ENCODE measurements at regions not wholly inside any gene's neighbourhood (a gene's known extent, or its start where the extent isn't known, plus 50 kb on each side); places are given as distances from the start of the nearest gene placed in this dataset.
A peak's percentile ranks its signal among the peaks of the same experiment; 100 is the strongest.
"Not testable (repeated sequence)": the region's sequence is repeated elsewhere in the genome, so short reads cannot be mapped to it uniquely, and the experiment has no call there.

DNA sequence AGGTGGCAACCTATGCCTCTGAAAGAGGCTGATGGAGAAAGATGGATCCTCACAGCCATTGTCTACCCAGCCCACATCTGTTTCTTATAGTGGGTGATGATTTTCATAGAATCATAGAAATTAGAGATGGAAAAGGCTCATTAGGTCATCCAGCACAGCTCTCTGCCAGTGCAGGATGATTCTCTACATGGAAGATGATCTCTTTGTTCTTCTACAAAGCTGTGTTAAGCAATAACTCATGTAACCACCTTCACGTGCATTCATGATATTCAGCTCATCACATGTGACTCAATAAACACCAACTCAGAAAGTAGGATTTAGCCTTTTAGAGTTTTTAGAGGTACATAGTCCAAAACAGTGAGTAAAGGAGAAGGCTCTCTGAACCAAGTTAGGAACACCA is 539.4 kb upstream of the ID2 start:
- DNase-seq = no peak
- peaks cover 6 to 38% (median 13%) of the 10 kb centered on the region in 4 donors for H3K4me1 ChIP-seq
- in situ Hi-C loops (cut with MboI; ENCODE audit: low pct_ligation_motif_present in 1 of 4, low pct_unique_long_range_greater_than_20kb in 1 of 4, low sequenced_read_pairs in 3 of 4) (no loop called here), intact Hi-C loops (cut with DNase I; ENCODE audit: low total_unique reads) (no loop called here)
- no peaks in the 10 kb centered on the region for H3K36me3 ChIP-seq
- H3K27ac ChIP-seq = no peak overlapping the region
- 71% methylated on average over 1 of the region's 1 CpG; no CpG with 5 or more reads in 1 of the 2 donors for WGBS, 2 donors (ENCODE audit: low coverage in 1 of 2)
- no peak overlapping the region for H3K4me3 ChIP-seq
- TF ChIP-seq EP300 (IDR thresholded peaks at IDR 0.05; ENCODE audit: low read depth) = no peak
- TF ChIP-seq POLR2AphosphoS5 (IDR thresholded peaks at IDR 0.05) = no peak
- no peak for TF ChIP-seq POLR2A (IDR thresholded peaks at IDR 0.05)
- TF ChIP-seq, protein P1, sequence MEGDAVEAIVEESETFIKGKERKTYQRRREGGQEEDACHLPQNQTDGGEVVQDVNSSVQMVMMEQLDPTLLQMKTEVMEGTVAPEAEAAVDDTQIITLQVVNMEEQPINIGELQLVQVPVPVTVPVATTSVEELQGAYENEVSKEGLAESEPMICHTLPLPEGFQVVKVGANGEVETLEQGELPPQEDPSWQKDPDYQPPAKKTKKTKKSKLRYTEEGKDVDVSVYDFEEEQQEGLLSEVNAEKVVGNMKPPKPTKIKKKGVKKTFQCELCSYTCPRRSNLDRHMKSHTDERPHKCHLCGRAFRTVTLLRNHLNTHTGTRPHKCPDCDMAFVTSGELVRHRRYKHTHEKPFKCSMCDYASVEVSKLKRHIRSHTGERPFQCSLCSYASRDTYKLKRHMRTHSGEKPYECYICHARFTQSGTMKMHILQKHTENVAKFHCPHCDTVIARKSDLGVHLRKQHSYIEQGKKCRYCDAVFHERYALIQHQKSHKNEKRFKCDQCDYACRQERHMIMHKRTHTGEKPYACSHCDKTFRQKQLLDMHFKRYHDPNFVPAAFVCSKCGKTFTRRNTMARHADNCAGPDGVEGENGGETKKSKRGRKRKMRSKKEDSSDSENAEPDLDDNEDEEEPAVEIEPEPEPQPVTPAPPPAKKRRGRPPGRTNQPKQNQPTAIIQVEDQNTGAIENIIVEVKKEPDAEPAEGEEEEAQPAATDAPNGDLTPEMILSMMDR (IDR thresholded peaks at IDR 0.05) = no peak
- no peaks in the 10 kb centered on the region for H3K27me3 ChIP-seq
- H3K9me3 ChIP-seq = no peaks in the 10 kb centered on the region

- Histone ChIP-seq H3K4me3 (no peak overlapping the region), H3K9me3 (no peaks in the 10 kb centered on the region), H3K4me1 (peaks cover 6 to 44% (median 13%) of the 10 kb centered on the region in 4 donors), H3K27me3 (no peaks in the 10 kb centered on the region), H3K27ac (no peak overlapping the region), H3K36me3 (no peaks in the 10 kb centered on the region)
- intact Hi-C loops (cut with DNase I; ENCODE audit: low total_unique reads) = no loop called here
- TF ChIP-seq EP300 (IDR thresholded peaks at IDR 0.05; ENCODE audit: low read depth) (no peak), POLR2AphosphoS5 (IDR thresholded peaks at IDR 0.05) (no peak), POLR2A (IDR thresholded peaks at IDR 0.05) (no peak)
- TF ChIP-seq, protein P1 (IDR thresholded peaks at IDR 0.05) = no peak
- in situ Hi-C loops (cut with MboI; ENCODE audit: low pct_ligation_motif_present in 1 of 4, low pct_unique_long_range_greater_than_20kb in 1 of 4, low sequenced_read_pairs in 3 of 4) = no loop called here
- no peak for DNase-seq
- 71 to 78% methylated on average over 2 of the region's 2 CpGs for WGBS, 2 donors (ENCODE audit: low coverage in 1 of 2)
Measured at GRCh38 chr2:8144131-8144631, 537.7 kb upstream of the ID2 start.

DNA sequence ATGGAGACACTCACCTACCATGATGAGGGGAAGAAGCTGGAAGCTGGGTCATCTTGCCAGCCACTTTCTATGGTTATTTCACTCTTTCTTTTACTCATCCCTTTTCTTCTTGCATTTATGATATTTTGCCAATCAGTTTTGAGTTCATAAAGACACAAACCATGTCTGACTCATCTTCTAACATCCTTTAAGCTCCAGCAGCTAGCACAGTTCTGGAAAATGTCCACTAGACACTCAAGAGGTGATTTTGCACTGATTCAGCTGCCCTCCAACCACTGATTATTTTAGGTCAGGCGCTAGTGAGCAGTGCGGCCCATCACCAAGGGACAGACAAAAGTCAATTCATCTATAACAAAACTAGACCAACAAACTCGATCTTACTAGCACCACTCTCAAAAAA is 537.1 kb upstream of the ID2 start:
- Histone ChIP-seq H3K4me3 (no peak overlapping the region), H3K9me3 (no peaks in the 10 kb centered on the region), H3K36me3 (no peaks in the 10 kb centered on the region), H3K27me3 (no peaks in the 10 kb centered on the region), H3K27ac (no peak overlapping the region), H3K4me1 (peaks cover 6 to 44% (median 13%) of the 10 kb centered on the region in 4 donors)
- intact Hi-C loops (cut with DNase I; ENCODE audit: low total_unique reads) = no loop called here
- TF ChIP-seq EP300 (IDR thresholded peaks at IDR 0.05; ENCODE audit: low read depth) = no peak
- in situ Hi-C loops (cut with MboI; ENCODE audit: low pct_ligation_motif_present in 1 of 4, low pct_unique_long_range_greater_than_20kb in 1 of 4, low sequenced_read_pairs in 3 of 4) = no loop called here
- DNase-seq = no peak
- 86 to 100% methylated on average over 2 to 3 of the region's 3 CpGs for WGBS, 2 donors (ENCODE audit: low coverage in 1 of 2)

DNA sequence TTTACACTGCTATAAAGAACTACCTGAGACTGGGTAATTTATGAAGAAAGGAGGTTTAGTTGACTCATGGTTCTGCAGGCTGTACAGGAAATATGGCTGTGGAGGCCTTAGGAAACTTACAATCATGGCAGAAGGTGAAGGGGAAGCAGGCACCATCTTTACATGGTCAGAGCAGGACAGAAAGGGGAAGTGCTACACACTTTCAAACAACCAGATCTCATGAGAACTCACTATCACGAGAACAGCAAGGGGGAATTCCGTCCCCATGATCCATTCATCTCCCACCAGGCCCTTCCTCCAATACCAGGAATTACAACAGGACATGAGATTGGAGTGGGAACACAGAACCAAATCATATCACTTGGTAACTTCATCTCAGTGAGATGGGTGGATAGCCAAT is 536.5 kb upstream of the ID2 start:
- peak overlapping the region in 1 of 4 donors; percentile 55 for H3K27ac ChIP-seq
- 76 to 81% methylated on average over 2 of the region's 2 CpGs for WGBS, 2 donors (ENCODE audit: low coverage in 1 of 2)
- H3K4me3 ChIP-seq; intact Hi-C loops (cut with DNase I; ENCODE audit: low total_unique reads); H3K9me3 ChIP-seq; H3K27me3 ChIP-seq; DNase-seq; H3K36me3 ChIP-seq; in situ Hi-C loops (cut with MboI; ENCODE audit: low pct_ligation_motif_present in 1 of 4, low pct_unique_long_range_greater_than_20kb in 1 of 4, low sequenced_read_pairs in 3 of 4): not testable (repeated sequence)
- H3K4me1 ChIP-seq = peaks cover 6 to 43% (median 15%) of the 10 kb centered on the region in 4 donors

DNA sequence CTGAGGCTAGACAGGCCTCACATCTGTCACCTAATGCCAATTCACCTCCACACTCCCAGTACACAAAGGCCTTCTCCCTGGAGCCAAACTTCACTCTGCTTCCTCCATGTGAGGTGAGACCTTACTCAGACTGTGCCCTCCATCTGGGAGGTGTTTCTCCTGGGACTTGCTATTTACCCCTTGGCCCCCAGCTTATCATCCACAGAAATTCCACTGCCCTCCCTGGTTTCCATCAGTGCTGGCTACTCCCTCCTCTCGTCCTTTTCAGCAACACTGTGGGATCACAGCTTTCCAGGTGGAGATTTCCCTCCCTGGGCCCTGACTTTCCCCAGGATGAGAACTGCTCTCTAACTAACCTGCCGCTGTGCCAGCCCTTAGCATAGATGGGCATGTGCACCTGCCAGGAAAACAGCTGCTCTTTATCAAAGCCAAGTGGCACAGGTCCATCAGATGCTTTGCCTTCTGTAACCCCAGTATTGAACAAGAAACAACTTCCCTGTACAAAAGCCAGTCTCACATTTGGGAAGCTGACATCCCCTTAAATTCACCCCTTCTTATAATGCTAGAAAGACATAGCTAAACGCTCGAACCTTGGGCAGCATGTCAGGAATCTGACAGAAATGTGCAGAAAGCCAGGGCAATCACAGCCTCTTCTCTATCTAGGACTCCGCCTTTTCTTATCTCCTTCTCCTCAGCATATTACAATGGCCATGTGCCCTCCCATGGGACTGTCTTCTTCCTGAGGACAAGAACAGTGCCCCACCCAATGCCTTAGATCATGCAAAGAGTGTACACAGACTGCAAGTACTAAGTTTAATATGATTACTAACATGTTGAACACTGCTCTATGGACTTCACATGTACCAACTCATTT is 535.5 kb upstream of the ID2 start:
- peak; percentile 56 for DNase-seq
- H3K36me3 ChIP-seq = no peaks in the 10 kb centered on the region
- in situ Hi-C loops (cut with MboI; ENCODE audit: low pct_ligation_motif_present in 1 of 4, low pct_unique_long_range_greater_than_20kb in 1 of 4, low sequenced_read_pairs in 3 of 4) (no loop called here), intact Hi-C loops (cut with DNase I; ENCODE audit: low total_unique reads) (no loop called here)
- H3K4me3 ChIP-seq = no peak overlapping the region
- H3K9me3 ChIP-seq = no peaks in the 10 kb centered on the region
- TF ChIP-seq POLR2A (IDR thresholded peaks at IDR 0.05) (no peak), POLR2AphosphoS5 (IDR thresholded peaks at IDR 0.05) (peak in 2 of 3 donors; percentile 19 to 40)
- WGBS, 2 donors (ENCODE audit: low coverage in 1 of 2) = 42 to 47% methylated on average over 3 to 5 of the region's 5 CpGs
- H3K4me1 ChIP-seq = peaks cover 6 to 33% (median 13%) of the 10 kb centered on the region in 4 donors
- no peaks in the 10 kb centered on the region for H3K27me3 ChIP-seq
- H3K27ac ChIP-seq = peak overlapping the region; percentile 45 to 62 (median 56)
